ENCODE measurements at regions not wholly inside any gene's neighbourhood (a gene's known extent, or its start where the extent isn't known, plus 50 kb on each side); places are given as distances from the start of the nearest gene placed in this dataset.

DNA sequence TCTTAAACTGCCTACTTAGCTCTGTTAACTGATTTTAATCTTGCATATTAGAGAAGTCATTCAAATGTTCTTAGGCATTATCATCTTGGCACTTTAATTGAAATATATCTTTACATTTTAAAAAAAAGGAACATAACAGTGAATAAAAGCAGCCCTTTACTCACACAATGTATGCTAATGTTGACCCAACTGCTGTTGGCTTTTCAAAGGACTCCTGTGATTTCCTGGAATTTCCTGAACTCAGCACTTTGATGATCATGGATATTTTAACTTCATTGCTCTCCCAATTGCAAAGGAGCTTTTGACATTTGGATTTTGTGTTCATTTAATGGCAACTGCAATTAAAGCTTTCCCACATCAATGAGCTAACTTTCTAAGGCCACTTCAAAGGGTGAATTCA is 1230.3 kb downstream of the DIAPH3 start:
- TF ChIP-seq, protein P1, sequence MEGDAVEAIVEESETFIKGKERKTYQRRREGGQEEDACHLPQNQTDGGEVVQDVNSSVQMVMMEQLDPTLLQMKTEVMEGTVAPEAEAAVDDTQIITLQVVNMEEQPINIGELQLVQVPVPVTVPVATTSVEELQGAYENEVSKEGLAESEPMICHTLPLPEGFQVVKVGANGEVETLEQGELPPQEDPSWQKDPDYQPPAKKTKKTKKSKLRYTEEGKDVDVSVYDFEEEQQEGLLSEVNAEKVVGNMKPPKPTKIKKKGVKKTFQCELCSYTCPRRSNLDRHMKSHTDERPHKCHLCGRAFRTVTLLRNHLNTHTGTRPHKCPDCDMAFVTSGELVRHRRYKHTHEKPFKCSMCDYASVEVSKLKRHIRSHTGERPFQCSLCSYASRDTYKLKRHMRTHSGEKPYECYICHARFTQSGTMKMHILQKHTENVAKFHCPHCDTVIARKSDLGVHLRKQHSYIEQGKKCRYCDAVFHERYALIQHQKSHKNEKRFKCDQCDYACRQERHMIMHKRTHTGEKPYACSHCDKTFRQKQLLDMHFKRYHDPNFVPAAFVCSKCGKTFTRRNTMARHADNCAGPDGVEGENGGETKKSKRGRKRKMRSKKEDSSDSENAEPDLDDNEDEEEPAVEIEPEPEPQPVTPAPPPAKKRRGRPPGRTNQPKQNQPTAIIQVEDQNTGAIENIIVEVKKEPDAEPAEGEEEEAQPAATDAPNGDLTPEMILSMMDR (IDR thresholded peaks at IDR 0.05): no peak
- TF ChIP-seq CHD2 (IDR thresholded peaks at IDR 0.05; ENCODE audit: low read length, partially characterized antibody) (no peak), RCOR1 (IDR thresholded peaks at IDR 0.05; ENCODE audit: low read length) (no peak)
